GM12878 (cell line): ENCODE measurements at regions not wholly inside any gene's neighbourhood (a gene's known extent, or its start where the extent isn't known, plus 50 kb on each side); places are given as distances from the start of the nearest gene placed in this dataset.
"Not testable (repeated sequence)": the region's sequence is repeated elsewhere in the genome, so short reads cannot be mapped to it uniquely, and the experiment has no call there.

Experiments used
- ATAC-seq: fragments of 200-7000 bp; cut with Tn5 transposase; 3 replicates; pipeline ENCODE4 v1.9.1; 2020; ENCODE audit warnings: mild to moderate bottlenecking, moderate library complexity
- BruUV-seq: library from RNA; stranded (reverse); fragments of 400-500 nt; replicated peaks from 2 replicates; lab custom pipeline; 2021; lab: Mats Ljungman, UMichigan
- CTCF ChIA-PET: fragments of 300-600 bp; sonication (Branson Sonifier 250); formaldehyde crosslinking; extraction: SDS; loops from one replicate; lab custom pipeline; 2021; ENCODE audit warnings: inconsistent platforms; lab: Yijun Ruan, JAX
- POLR2A ChIA-PET: fragments of 350-600 bp; formaldehyde crosslinking; extraction: SDS; loops from one replicate; lab custom pipeline; 2021; ENCODE audit warnings: inconsistent platforms; lab: Charles Lee
- RAD21 ChIA-PET: fragments of 300-600 bp; sonication (Branson Sonifier 250); formaldehyde crosslinking; loops from one replicate; lab custom pipeline; 2023; ENCODE audit warnings: antibody characterized with exemption; ENCODE audit not compliant: unreplicated experiment; lab: Charles Lee
- SMC1A ChIA-PET: fragments of 300-600 bp; sonication (Branson Sonifier 250); formaldehyde crosslinking; loops from one replicate; lab custom pipeline; 2023; ENCODE audit not compliant: unreplicated experiment, uncharacterized antibody; lab: Charles Lee
- DNase-seq: peaks from one replicate; pipeline ENCODE4 v3.0.0-alpha.2; 2011; ENCODE audit warnings: low read depth, low spot score
- FAIRE-seq: peaks from 3 replicates; lab custom pipeline; 2011; peaks lifted over from hg19 to GRCh38; lab: Jason Lieb, UNC
- H2AFZ ChIP-seq: 2 replicates; pipeline ENCODE4 v1.6.0; 2011; ENCODE audit warnings: low read depth, low read length, control low read depth; ENCODE audit not compliant: control insufficient read depth
- H3K27ac ChIP-seq: 2 replicates; pipeline ENCODE4 v1.5.1; 2011; ENCODE audit warnings: control low read depth; ENCODE audit not compliant: control insufficient read depth, insufficient read depth
- H3K27me3 ChIP-seq, 2 experiments: replicated peaks in 1 of 2; 2 replicates each; pipeline versions ENCODE4 v1.6.0 to v1.6.1; 2011; ENCODE audit warnings: low read length in 1 of 2; ENCODE audit not compliant: control insufficient read depth in 2 of 2, insufficient read depth in 2 of 2
- H3K36me3 ChIP-seq, 2 experiments: 2 replicates each; pipeline ENCODE4 v1.5.1; 2011; ENCODE audit warnings: low read length in 1 of 2; ENCODE audit not compliant: control insufficient read depth in 2 of 2, insufficient read depth in 2 of 2
- H3K4me1 ChIP-seq: 2 replicates; pipeline ENCODE4 v1.6.1; 2011; ENCODE audit warnings: mild to moderate bottlenecking, low read length, moderate library complexity, mixed read lengths; ENCODE audit not compliant: control insufficient read depth, insufficient read depth
- H3K4me2 ChIP-seq: 2 replicates; pipeline ENCODE4 v1.6.0; 2011; ENCODE audit warnings: control low read depth; ENCODE audit not compliant: control insufficient read depth, insufficient read depth
- H3K4me3 ChIP-seq: fragments of 200-600 bp; sonication (generic); 2 replicates; pipeline ENCODE4 v1.5.1; 2016
- H3K79me2 ChIP-seq: 2 replicates; pipeline ENCODE4 v1.6.0; 2011; ENCODE audit warnings: low read length; ENCODE audit not compliant: control insufficient read depth, insufficient read depth
- H3K9ac ChIP-seq: 2 replicates; pipeline ENCODE4 v1.8.0; 2011; ENCODE audit warnings: low read length, control low read depth, mixed read lengths; ENCODE audit not compliant: control insufficient read depth, insufficient read depth
- H3K9me3 ChIP-seq: replicated peaks from 3 replicates; pipeline ENCODE4 v1.5.1; 2011; ENCODE audit warnings: mild to moderate bottlenecking, low read length; ENCODE audit not compliant: control insufficient read depth, insufficient read depth
- H4K20me1 ChIP-seq: 2 replicates; pipeline ENCODE4 v1.6.0; 2011; ENCODE audit not compliant: control insufficient read depth, insufficient read depth
- BACH1 ChIP-seq: fragments of 450-650 bp; IDR thresholded peaks from 2 replicates; pipeline ENCODE4 v1.6.1; 2017; ENCODE audit warnings: mild to moderate bottlenecking, borderline replicate concordance
- CTCF ChIP-seq, 3 experiments: IDR thresholded peaks in 2 of 3; conservative IDR thresholded peaks in 1 of 3; 2 replicates each; pipeline ENCODE4 v1.5.1; 2011; ENCODE audit warnings: low read depth in 3 of 3, low read length in 3 of 3, mild to moderate bottlenecking in 3 of 3, control low read depth in 2 of 3, moderate library complexity in 2 of 3, inconsistent platforms in 1 of 3, mixed read lengths in 1 of 3; ENCODE audit not compliant: control insufficient read depth in 2 of 3, insufficient read depth in 1 of 3; ENCODE audit errors: extremely low read depth in 1 of 3
- HDGF ChIP-seq: fragments of 450-650 bp; IDR thresholded peaks from 2 replicates; pipeline ENCODE4 v1.6.1; 2016; ENCODE audit warnings: antibody characterized with exemption
- IKZF1 ChIP-seq: fragments of 450-650 bp; conservative IDR thresholded peaks from 2 replicates; pipeline ENCODE4 v1.6.1; 2017; ENCODE audit warnings: antibody characterized with exemption, mild to moderate bottlenecking
- IKZF2 ChIP-seq, 2 experiments: fragments of 450-650 bp; IDR thresholded peaks; 2 replicates each; pipeline ENCODE4 v1.6.1; 2017; ENCODE audit warnings: mild to moderate bottlenecking in 2 of 2, moderate library complexity in 2 of 2
- LARP7 ChIP-seq: fragments of 450-650 bp; IDR thresholded peaks from 2 replicates; pipeline ENCODE4 v1.6.1; 2017; ENCODE audit warnings: mild to moderate bottlenecking
- NBN ChIP-seq: fragments of 450-650 bp; IDR thresholded peaks from 2 replicates; pipeline ENCODE4 v1.6.1; 2016
- PAX5 ChIP-seq: IDR thresholded peaks from 2 replicates; pipeline ENCODE4 v1.6.1; 2011; ENCODE audit warnings: low read depth, low read length, borderline replicate concordance
- POLR2A ChIP-seq: IDR thresholded peaks from 2 replicates; pipeline ENCODE4 v1.6.1; 2011; ENCODE audit warnings: low read depth, mild to moderate bottlenecking, low read length
- POLR2AphosphoS2 ChIP-seq: IDR thresholded peaks from 2 replicates; pipeline ENCODE4 v1.6.1; 2011; ENCODE audit warnings: low read depth, mild to moderate bottlenecking, low read length, improper control_type of control experiment, moderate library complexity
- POU2F2 ChIP-seq: IDR thresholded peaks from 3 replicates; pipeline ENCODE4 v1.6.1; 2011; ENCODE audit warnings: low read depth, mild to moderate bottlenecking, low read length, borderline replicate concordance
- RAD21 ChIP-seq: IDR thresholded peaks from 2 replicates; pipeline ENCODE4 v1.6.1; 2011; ENCODE audit warnings: mild to moderate bottlenecking, low read depth, low read length, moderate library complexity; ENCODE audit not compliant: insufficient read depth
- RB1 ChIP-seq: fragments of 450-650 bp; formaldehyde crosslinking; IDR thresholded peaks from 2 replicates; pipeline ENCODE4 v1.6.1; 2017; ENCODE audit warnings: mild to moderate bottlenecking, borderline replicate concordance
- RELA ChIP-seq: fragments of 450-650 bp; IDR thresholded peaks from 2 replicates; pipeline ENCODE4 v1.8.0; 2014; ENCODE audit warnings: borderline replicate concordance; ENCODE audit not compliant: partially characterized antibody
- RFX5 ChIP-seq: IDR thresholded peaks from 2 replicates; pipeline ENCODE4 v1.6.1; 2011; ENCODE audit warnings: low read depth, low read length, improper control_type of control experiment
- ZNF207 ChIP-seq: fragments of 450-650 bp; IDR thresholded peaks from 2 replicates; pipeline ENCODE4 v1.6.1; 2014; ENCODE audit warnings: antibody characterized with exemption, mild to moderate bottlenecking, borderline replicate concordance
- ZNF24 ChIP-seq: fragments of 450-650 bp; IDR thresholded peaks from 2 replicates; pipeline ENCODE4 v1.6.1; 2017; ENCODE audit warnings: antibody characterized with exemption, mild to moderate bottlenecking
- WGBS: methylation state at CpG from one replicate; pipeline ENCODE4 v1.1.6; 2016; ENCODE audit warnings: low lambda C conversion rate; ENCODE audit not compliant: insufficient replicate concordance, insufficient coverage; ENCODE audit errors: missing lambda C conversion rate; 5-methylcytosine and 5-hydroxymethylcytosine counted together
- in situ Hi-C: fragments of 300-500 bp; cut with MboI; formaldehyde crosslinking; loops from 9 replicates; pipeline ENCODE4 v1.14.3; 2018; ENCODE audit warnings: mixed read lengths
- intact Hi-C: fragments of 100-400 bp; cut with micrococcal nuclease; formaldehyde crosslinking; loops from one replicate; pipeline ENCODE4 v1.14.2; 2022; ENCODE audit not compliant: unreplicated experiment
- TF ChIP-seq, protein P1 (sequence below): fragments of 450-650 bp; IDR thresholded peaks from 2 replicates; pipeline ENCODE4 v1.6.1; 2017; ENCODE audit warnings: mild to moderate bottlenecking, moderate library complexity

DNA sequence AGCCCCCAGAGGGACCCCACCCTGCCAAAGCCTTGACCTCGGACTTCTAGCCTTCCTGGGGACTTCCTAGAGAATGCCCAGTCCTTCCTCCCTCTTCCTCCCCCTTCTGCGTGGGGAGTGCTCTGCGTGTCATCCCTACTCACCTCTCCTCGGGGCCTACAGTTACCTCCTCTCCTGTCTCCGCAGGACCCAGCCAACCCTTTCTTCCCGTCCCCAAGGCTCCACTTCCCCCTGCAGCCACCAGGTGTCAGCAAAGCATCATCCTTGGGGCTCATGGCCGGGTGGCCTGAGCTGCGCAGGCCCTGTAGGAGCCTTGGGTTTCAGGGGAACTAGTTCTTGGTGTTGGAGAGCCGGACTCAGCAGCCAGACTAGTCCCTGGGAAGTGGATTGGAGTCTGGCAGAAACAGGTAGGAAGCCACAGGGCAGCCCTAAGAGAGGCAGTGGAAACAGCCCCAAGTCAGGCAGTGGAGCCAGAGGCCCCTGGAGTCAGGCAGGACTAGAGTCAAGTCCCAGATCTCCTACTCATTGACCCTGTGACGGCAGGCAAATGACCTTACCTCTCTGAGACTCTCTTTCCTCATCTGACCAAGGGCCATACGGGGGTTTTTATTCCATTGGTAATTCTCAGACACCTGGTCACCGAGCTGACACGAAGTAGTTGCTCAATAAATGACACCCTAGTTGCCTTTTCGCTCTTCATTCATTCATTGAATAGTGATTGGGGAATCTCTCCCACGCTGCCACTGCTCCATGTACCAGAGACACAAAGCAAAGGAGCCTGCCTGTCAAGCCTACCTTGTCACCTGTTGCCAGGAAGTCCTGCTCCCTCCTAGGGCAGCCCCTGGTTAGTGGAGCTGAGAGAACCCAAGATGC lies 101.8 kb upstream of the GRK3 start:
- ChIA-PET SMC1A (interaction anchor here (0.6 to 3.3 kb wide), 9 partner anchors 11 to 310 kb away, joined by 3 to 16 read pairs (median 5); no protein-coding TSS in a partner anchor), CTCF (interaction anchor here (0.6 to 3.7 kb wide), 25 partner anchors 9 to 433 kb away, joined by 3 to 44 read pairs (median 4); no protein-coding TSS in a partner anchor), RAD21 (interaction anchor here (0.5 to 4.2 kb wide), 12 partner anchors 11 to 310 kb away, joined by 3 to 23 read pairs (median 6); partner anchors contain the start of gene GRK3)
- H3K27me3 ChIP-seq, H3K27ac ChIP-seq, POLR2A ChIA-PET, H3K9me3 ChIP-seq, H3K9ac ChIP-seq, H3K4me3 ChIP-seq, H3K79me2 ChIP-seq, H3K4me1 ChIP-seq, H4K20me1 ChIP-seq, H2AFZ ChIP-seq, BruUV-seq, H3K4me2 ChIP-seq: not testable (repeated sequence)
- in situ Hi-C loops (loop anchor here (5.0 kb wide), 2 partner anchors 240 to 310 kb away; no protein-coding TSS in a partner anchor), intact Hi-C loops (loop anchor here (1.0 to 5.0 kb wide), 5 partner anchors 80 to 870 kb away; partner anchors contain the start of gene GRK3)
- peaks cover 9 to 12% of the 10 kb centered on the region in 2 experiments; a peak in 3 of 4 replicates for H3K36me3 ChIP-seq
- DNase-seq (peak; percentile 54), ATAC-seq (peak; percentile 99), FAIRE-seq (peak; percentile 95)
- 22% methylated on average over 13 of the region's 15 CpGs for WGBS
- TF ChIP-seq BACH1 (peak; percentile 11; the same call in 1 of the 2 replicates), HDGF (peak; percentile 81), ZNF207 (0 out of 2 replicates have a peak, but pooled peaks have one; percentile 40), ZNF24 (peak; percentile 34; the same call in 1 of the 2 replicates), RB1 (peak; percentile 68; the same call in 1 of the 2 replicates), NBN (0 out of 2 replicates have a peak, but pooled peaks have one; percentile 40), IKZF1 (0 out of 2 replicates have a peak, but pooled peaks have one; percentile 27), RFX5 (peak; percentile 75), PAX5 (0 out of 2 replicates have a peak, but pooled peaks have one; percentile 28), CTCF (IDR thresholded peaks at IDR 0.05 in 2 of 3, conservative IDR thresholded peaks at IDR 0.05 in 1 of 3; ENCODE audit: control insufficient read depth in 2 of 3, extremely low read depth in 1 of 3, insufficient read depth in 1 of 3, low read depth in 3 of 3, low read length in 3 of 3) (peak; percentile 98), RAD21 (peak; percentile 100), POLR2AphosphoS2 (peak; percentile 46; the same call in 1 of the 2 replicates), IKZF2 (IDR thresholded peaks at IDR 0.05) (peak in 1 of 2 experiments; percentile 31; a peak in 1 of 4 replicates), LARP7 (peak; percentile 68), RELA (peak; percentile 47), POLR2A (peak; percentile 51; the same call in 1 of the 2 replicates), POU2F2 (peak; percentile 65; the same call in 1 of the 3 replicates)
- TF ChIP-seq, protein P1, sequence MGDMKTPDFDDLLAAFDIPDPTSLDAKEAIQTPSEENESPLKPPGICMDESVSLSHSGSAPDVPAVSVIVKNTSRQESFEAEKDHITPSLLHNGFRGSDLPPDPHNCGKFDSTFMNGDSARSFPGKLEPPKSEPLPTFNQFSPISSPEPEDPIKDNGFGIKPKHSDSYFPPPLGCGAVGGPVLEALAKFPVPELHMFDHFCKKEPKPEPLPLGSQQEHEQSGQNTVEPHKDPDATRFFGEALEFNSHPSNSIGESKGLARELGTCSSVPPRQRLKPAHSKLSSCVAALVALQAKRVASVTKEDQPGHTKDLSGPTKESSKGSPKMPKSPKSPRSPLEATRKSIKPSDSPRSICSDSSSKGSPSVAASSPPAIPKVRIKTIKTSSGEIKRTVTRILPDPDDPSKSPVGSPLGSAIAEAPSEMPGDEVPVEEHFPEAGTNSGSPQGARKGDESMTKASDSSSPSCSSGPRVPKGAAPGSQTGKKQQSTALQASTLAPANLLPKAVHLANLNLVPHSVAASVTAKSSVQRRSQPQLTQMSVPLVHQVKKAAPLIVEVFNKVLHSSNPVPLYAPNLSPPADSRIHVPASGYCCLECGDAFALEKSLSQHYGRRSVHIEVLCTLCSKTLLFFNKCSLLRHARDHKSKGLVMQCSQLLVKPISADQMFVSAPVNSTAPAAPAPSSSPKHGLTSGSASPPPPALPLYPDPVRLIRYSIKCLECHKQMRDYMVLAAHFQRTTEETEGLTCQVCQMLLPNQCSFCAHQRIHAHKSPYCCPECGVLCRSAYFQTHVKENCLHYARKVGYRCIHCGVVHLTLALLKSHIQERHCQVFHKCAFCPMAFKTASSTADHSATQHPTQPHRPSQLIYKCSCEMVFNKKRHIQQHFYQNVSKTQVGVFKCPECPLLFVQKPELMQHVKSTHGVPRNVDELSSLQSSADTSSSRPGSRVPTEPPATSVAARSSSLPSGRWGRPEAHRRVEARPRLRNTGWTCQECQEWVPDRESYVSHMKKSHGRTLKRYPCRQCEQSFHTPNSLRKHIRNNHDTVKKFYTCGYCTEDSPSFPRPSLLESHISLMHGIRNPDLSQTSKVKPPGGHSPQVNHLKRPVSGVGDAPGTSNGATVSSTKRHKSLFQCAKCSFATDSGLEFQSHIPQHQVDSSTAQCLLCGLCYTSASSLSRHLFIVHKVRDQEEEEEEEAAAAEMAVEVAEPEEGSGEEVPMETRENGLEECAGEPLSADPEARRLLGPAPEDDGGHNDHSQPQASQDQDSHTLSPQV = peak; percentile 69
